ENCODE measurements at regions not wholly inside any gene's neighbourhood (a gene's known extent, or its start where the extent isn't known, plus 50 kb on each side); places are given as distances from the start of the nearest gene placed in this dataset.

GRCh38 chr13:50595196-50595595 is 248.3 kb downstream of the DLEU7 start:
- TF ChIP-seq CTCF (conservative IDR thresholded peaks at IDR 0.05): no peak
- no peak overlapping the region for H3K27ac ChIP-seq

- TF ChIP-seq CTCF (conservative IDR thresholded peaks at IDR 0.05): no peak
- no peak overlapping the region for H3K27ac ChIP-seq
Measured at GRCh38 chr13:50596156-50596555, 247.3 kb downstream of the DLEU7 start.

- TF ChIP-seq CTCF (conservative IDR thresholded peaks at IDR 0.05): no peak
- no peak overlapping the region for H3K27ac ChIP-seq
Measured at GRCh38 chr13:50596776-50597203, 246.7 kb downstream of the DLEU7 start.

- H3K27ac ChIP-seq: no peak overlapping the region
- TF ChIP-seq CTCF (conservative IDR thresholded peaks at IDR 0.05): no peak
Measured at GRCh38 chr13:50598338-50598737, 245.2 kb downstream of the DLEU7 start.

- no peak for TF ChIP-seq CTCF (conservative IDR thresholded peaks at IDR 0.05)
- H3K27ac ChIP-seq: no peak overlapping the region
Measured at GRCh38 chr13:50599046-50599445, 244.4 kb downstream of the DLEU7 start.

GRCh38 chr13:50599927-50600326 is 243.6 kb downstream of the DLEU7 start:
- no peak overlapping the region for H3K27ac ChIP-seq
- no peak for TF ChIP-seq CTCF (conservative IDR thresholded peaks at IDR 0.05)

- no peak overlapping the region for H3K27ac ChIP-seq
- TF ChIP-seq CTCF (conservative IDR thresholded peaks at IDR 0.05): no peak
Measured at GRCh38 chr13:50608370-50608769, 235.1 kb downstream of the DLEU7 start.

GRCh38 chr13:50609011-50609410 is 234.5 kb downstream of the DLEU7 start:
- no peak overlapping the region for H3K27ac ChIP-seq
- no peak for TF ChIP-seq CTCF (conservative IDR thresholded peaks at IDR 0.05)
